AG04450 (cell line): ENCODE measurements at regions not wholly inside any gene's neighbourhood (a gene's known extent, or its start where the extent isn't known, plus 50 kb on each side); places are given as distances from the start of the nearest gene placed in this dataset.

Source experiments
- CTCF ChIA-PET: fragments of 300-600, 350-600 bp; formaldehyde crosslinking; extraction: SDS; loops from one replicate; lab custom pipeline; 2022; ENCODE audit warnings: antibody characterized with exemption, inconsistent platforms; lab: Charles Lee
- POLR2A ChIA-PET: fragments of 350-600 bp; formaldehyde crosslinking; extraction: SDS; loops from one replicate; lab custom pipeline; 2021; ENCODE audit warnings: antibody characterized with exemption, inconsistent platforms; lab: Yijun Ruan, JAX
- DNase-seq: peaks from one replicate; pipeline ENCODE4 v3.0.0-alpha.2; 2011; ENCODE audit warnings: low read depth, low spot score
- H3K27ac ChIP-seq: one replicate; pipeline ENCODE4 v1.5.1; 2012; ENCODE audit warnings: low read depth, low read length, control low read depth
- H3K27me3 ChIP-seq: one replicate; pipeline ENCODE4 v1.6.0; 2012; ENCODE audit warnings: low read length; ENCODE audit not compliant: control insufficient read depth, insufficient read depth
- H3K4me3 ChIP-seq: 2 replicates; pipeline ENCODE4 v1.5.1; 2011; ENCODE audit warnings: mild to moderate bottlenecking, low read depth, low read length, control low read depth
- H3K9me3 ChIP-seq: 2 replicates; pipeline ENCODE4 v1.5.1; 2012; ENCODE audit warnings: low read length; ENCODE audit not compliant: control insufficient read depth, insufficient read depth
- TF ChIP-seq, protein P1 (sequence below): IDR thresholded peaks from 2 replicates; pipeline ENCODE4 v1.5.1; 2011; ENCODE audit warnings: low read depth, low read length, control low read depth, inconsistent platforms

DNA sequence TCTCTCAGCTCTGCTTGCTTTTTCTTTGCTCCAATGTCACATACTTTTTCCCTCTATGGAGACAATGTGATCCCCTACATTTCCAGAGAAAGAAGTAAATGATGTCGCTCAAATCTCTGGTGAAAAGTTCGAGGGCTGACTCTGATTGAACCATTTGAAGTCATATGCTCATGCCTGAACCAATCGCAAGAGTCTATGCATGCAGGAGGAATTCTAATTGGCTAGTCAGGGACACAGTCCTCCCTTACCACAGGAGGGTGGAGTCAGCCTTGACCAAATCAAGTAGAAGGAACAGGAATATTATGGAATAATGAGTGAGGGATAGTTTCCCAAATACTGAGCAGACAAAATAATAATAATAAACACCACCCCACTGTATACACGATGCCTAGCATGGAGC lies 96.8 kb downstream of the PRLHR start:
- POLR2A ChIA-PET: no interaction called here
- Histone ChIP-seq H3K9me3 (no peaks in the 10 kb centered on the region), H3K27me3 (no peaks in the 10 kb centered on the region), H3K27ac (no peak overlapping the region), H3K4me3 (no peak overlapping the region)
- no peak for DNase-seq
- TF ChIP-seq, protein P1, sequence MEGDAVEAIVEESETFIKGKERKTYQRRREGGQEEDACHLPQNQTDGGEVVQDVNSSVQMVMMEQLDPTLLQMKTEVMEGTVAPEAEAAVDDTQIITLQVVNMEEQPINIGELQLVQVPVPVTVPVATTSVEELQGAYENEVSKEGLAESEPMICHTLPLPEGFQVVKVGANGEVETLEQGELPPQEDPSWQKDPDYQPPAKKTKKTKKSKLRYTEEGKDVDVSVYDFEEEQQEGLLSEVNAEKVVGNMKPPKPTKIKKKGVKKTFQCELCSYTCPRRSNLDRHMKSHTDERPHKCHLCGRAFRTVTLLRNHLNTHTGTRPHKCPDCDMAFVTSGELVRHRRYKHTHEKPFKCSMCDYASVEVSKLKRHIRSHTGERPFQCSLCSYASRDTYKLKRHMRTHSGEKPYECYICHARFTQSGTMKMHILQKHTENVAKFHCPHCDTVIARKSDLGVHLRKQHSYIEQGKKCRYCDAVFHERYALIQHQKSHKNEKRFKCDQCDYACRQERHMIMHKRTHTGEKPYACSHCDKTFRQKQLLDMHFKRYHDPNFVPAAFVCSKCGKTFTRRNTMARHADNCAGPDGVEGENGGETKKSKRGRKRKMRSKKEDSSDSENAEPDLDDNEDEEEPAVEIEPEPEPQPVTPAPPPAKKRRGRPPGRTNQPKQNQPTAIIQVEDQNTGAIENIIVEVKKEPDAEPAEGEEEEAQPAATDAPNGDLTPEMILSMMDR: no peak
- CTCF ChIA-PET: no interaction called here

DNA sequence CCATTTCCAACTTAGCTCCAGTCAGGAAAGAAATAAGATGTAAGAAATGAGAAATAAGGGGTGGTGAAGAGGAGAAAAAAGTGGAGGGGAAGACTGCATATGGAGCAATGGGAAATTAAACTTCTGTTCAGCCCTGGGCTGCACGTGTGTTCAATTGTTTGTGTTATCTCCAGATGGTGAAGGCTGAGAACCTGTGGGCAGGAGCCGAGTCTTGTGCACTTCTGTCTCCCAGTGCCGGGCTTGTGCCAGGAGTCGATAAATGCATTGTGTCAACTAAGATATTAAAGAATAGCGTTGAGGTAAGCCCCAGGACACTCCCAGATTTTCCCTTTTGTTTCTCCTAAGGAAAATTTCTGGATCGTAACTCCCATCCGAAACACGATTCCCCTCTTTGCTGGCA lies 98.2 kb downstream of the PRLHR start:
- no peak overlapping the region for H3K4me3 ChIP-seq
- DNase-seq: no peak
- POLR2A ChIA-PET: no interaction called here
- no peaks in the 10 kb centered on the region for H3K27me3 ChIP-seq
- CTCF ChIA-PET: no interaction called here
- TF ChIP-seq, protein P1: no peak
- no peaks in the 10 kb centered on the region for H3K9me3 ChIP-seq
- H3K27ac ChIP-seq: no peak overlapping the region

DNA sequence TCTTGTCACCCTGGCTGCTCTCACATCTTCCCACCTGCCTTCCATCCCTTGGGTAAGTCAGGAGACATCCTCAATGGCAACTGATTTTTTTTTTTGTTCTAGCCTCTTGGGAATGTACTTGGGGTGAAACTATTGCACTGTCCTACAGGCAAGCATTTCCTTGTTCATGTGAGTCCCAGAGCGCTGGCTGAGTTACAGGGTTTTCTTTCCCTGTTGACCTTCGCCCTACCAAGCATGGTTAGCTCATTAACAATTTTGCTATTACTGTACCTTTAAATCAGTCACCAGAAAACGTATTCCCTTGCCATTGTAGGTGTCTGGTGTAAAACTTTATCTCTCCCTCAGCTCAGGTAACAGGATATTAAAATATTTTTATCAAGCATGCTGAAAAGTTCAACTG lies 98.9 kb downstream of the PRLHR start:
- POLR2A ChIA-PET: no interaction called here
- Histone ChIP-seq H3K27me3 (no peaks in the 10 kb centered on the region), H3K27ac (no peak overlapping the region), H3K9me3 (no peaks in the 10 kb centered on the region), H3K4me3 (no peak overlapping the region)
- TF ChIP-seq, protein P1: no peak
- CTCF ChIA-PET: no interaction called here
- DNase-seq: no peak

DNA sequence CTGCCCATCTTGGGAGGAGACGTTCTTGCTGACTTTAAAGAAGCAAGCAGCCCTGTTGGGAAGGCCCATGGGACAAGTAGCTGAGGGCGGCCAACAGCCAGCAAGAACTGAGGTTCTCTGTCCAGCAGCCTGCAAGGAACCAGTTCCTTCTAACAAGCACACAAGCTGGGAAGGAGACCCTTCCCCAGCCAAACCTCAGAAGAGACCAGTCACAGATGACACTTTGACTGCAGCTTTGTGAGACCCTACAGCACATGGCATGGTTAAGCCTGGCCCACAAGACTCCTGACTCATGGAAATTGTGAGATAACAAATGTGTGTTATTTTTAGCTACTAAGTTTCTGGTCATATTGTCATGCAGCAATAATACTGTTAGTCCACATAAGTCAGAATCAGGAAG lies 99.9 kb downstream of the PRLHR start:
- DNase-seq: no peak
- ChIA-PET CTCF (no interaction called here), POLR2A (no interaction called here)
- Histone ChIP-seq H3K27ac (no peak overlapping the region), H3K4me3 (no peak overlapping the region), H3K27me3 (no peaks in the 10 kb centered on the region), H3K9me3 (no peaks in the 10 kb centered on the region)
- TF ChIP-seq, protein P1: no peak

DNA sequence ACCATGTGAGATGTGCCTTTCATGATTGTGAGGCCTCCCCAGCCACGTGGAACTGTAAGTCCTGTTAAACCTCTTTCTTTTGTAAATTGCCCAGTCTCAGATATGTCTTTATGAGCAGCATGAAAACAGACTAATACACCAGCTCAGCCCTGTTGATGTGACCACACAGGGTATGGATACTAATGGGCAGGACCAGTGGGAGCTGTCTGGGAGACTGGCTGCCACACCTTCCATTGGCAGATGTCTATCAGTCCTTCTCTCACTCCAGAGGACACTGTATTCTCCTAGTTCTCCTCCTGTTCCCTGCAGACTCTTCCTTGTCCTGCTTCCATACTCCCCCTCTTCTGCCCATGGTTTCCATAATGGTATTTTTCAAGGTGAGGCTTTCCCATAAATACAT lies 104.4 kb downstream of the PRLHR start:
- Histone ChIP-seq H3K9me3 (no peaks in the 10 kb centered on the region), H3K27me3 (no peaks in the 10 kb centered on the region), H3K4me3 (no peak overlapping the region), H3K27ac (no peak overlapping the region)
- DNase-seq: no peak
- ChIA-PET CTCF (interaction anchor here (1.4 kb wide), 1 partner anchor 31 kb away, joined by 5 read pairs; no protein-coding TSS in a partner anchor), POLR2A (no interaction called here)
- TF ChIP-seq, protein P1: no peak
